Lower lobe of right lung (tissue), 2 donors: ENCODE measurements at regions not wholly inside any gene's neighbourhood (a gene's known extent, or its start where the extent isn't known, plus 50 kb on each side); places are given as distances from the start of the nearest gene placed in this dataset.
A peak's percentile ranks its signal among the peaks of the same experiment; 100 is the strongest.

Source experiments
- ATAC-seq, 2 donors: fragments of 200-7000 bp; cut with Tn5 transposase; one replicate each; pipeline ENCODE4 v1.9.1; 2020 to 2022; ENCODE audit warnings: mild to moderate bottlenecking in 2 of 2, moderate library complexity in 2 of 2
- DNase-seq: peaks from one replicate; pipeline ENCODE4 v3.0.0-alpha.2; 2020
- H3K27ac ChIP-seq: fragments of 200-600 bp; one replicate; pipeline ENCODE4 v1.8.0; 2022
- H3K27me3 ChIP-seq: fragments of 200-600 bp; one replicate; pipeline ENCODE4 v1.8.0; 2022; ENCODE audit warnings: low read depth
- H3K36me3 ChIP-seq: fragments of 200-600 bp; one replicate; pipeline ENCODE4 v1.8.0; 2022; ENCODE audit warnings: mild to moderate bottlenecking
- H3K4me1 ChIP-seq: fragments of 200-600 bp; one replicate; pipeline ENCODE4 v1.8.0; 2022
- H3K4me3 ChIP-seq: fragments of 200-600 bp; one replicate; pipeline ENCODE4 v1.8.0; 2022; ENCODE audit warnings: mild to moderate bottlenecking
- H3K9me3 ChIP-seq: fragments of 200-600 bp; one replicate; pipeline ENCODE4 v1.8.0; 2022
- CTCF ChIP-seq: fragments of 200-600 bp; IDR thresholded peaks from one replicate; pipeline ENCODE4 v1.8.0; 2022; ENCODE audit warnings: antibody characterized with exemption, mild to moderate bottlenecking
- intact Hi-C: fragments of 100-400 bp; cut with DNase I; formaldehyde crosslinking; loops from one replicate; pipeline ENCODE4 v1.11.0; 2022
- donor health status: DM: no; HTN: yes; CAD: no; lungs with severe emphysema.

DNA sequence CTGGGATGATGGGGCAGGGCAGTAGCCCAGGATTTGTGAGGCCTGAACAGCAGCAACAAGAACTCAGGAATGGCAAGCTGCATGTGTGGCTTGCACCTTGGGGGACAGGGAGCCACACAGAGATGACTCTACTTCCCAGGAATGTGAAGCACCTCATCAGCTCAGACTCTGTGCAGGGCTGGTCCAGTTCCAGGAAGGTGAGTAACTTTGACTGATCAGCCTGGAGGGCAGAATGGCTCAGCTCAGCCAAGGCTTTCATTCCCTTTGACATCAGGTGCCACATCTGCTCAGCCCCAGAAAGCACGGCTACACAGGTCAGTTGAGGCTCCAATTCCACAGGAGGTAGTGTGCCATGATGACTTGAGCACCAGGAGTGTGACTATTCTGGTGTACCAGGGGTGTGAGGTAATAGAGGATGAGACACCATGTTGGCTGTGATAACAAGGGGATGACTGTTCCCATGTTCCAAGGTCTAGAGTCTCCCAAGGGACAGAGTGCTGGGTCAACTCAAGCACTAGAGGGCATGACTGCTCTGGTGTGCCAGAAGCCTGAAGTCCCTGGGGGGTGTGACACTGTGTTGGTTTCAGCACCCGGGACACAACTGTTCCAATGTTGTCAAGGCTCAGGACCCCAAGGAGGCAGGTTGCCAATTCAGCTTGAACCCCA, 625.8 kb upstream of the ADGRL2 start:
- no peak for DNase-seq
- Histone ChIP-seq H3K9me3 (peaks cover 16% of the 10 kb centered on the region), H3K27me3 (no peaks in the 10 kb centered on the region), H3K36me3 (no peaks in the 10 kb centered on the region), H3K4me1 (no peaks in the 10 kb centered on the region), H3K27ac (no peak overlapping the region), H3K4me3 (no peak overlapping the region)
- TF ChIP-seq CTCF = no peak
- intact Hi-C loops = no loop called here
- peak in 1 of 2 donors; percentile 64 for ATAC-seq

DNA sequence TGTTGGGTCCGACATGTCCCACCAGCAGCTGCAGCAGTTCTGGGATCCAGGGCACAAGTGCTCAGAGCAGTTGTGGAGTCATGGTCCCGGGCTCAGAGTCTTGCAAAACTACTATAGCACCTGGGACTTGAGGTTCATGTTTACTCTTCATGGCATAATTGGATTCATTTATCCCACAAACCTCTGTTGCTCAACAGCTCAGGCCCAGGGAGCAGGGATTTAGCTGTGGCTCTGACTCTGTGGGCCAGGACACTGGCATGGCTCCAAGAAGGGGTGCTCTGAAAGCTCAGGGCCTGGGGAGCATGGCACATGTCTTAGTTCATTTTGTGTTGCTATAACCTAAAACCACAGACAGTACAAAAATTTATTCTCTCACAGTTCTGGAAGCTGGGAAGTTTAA, 626.7 kb upstream of the ADGRL2 start:
- intact Hi-C loops = no loop called here
- Histone ChIP-seq H3K4me1 (no peaks in the 10 kb centered on the region), H3K4me3 (no peak overlapping the region), H3K27ac (no peak overlapping the region), H3K27me3 (no peaks in the 10 kb centered on the region), H3K9me3 (peaks cover 16% of the 10 kb centered on the region), H3K36me3 (no peaks in the 10 kb centered on the region)
- no peak for DNase-seq
- no peak for ATAC-seq
- TF ChIP-seq CTCF = no peak

DNA sequence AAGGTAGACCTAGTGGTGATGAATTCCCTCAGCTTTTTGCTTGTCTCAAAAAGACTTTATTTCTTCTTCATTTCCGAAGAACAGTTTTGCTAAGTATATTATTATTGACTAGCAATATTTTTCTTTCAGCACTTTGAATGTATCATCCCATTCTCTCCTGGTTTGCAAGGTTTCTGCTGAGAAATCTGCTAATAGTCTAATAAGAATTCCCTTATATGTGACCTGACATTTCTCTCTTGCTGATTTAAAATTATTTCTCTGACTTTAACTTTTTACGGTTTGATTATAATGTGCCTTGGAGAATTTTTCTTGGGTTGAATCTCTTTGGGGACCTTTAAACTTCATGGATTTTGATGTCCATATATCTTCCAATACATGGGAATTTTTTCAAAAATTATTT, 628.3 kb upstream of the ADGRL2 start:
- H3K27ac ChIP-seq = no peak overlapping the region
- DNase-seq (no peak), ATAC-seq (no peak)
- H3K4me1 ChIP-seq = no peaks in the 10 kb centered on the region
- no peaks in the 10 kb centered on the region for H3K36me3 ChIP-seq
- intact Hi-C loops = no loop called here
- no peaks in the 10 kb centered on the region for H3K27me3 ChIP-seq
- peaks cover 16% of the 10 kb centered on the region for H3K9me3 ChIP-seq
- TF ChIP-seq CTCF = no peak
- H3K4me3 ChIP-seq = no peak overlapping the region

DNA sequence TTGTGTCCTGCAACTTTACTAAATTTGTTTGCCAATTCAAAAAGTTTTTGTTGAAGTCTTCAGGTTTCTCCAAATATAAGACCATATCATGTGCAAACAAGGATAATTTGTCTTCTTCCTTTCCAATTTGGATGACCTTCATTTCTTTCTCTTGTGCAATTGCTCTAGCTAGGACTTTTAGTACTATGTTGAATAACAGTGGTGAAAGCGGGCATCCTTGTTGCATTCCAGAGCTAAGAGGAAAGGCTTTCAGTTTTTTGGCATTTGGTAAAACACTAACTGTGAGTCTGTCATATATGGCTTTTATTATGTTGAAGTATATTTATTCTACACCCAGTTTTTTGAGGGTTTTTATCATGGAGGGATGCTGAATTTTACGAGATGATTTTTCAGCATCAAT, 630.0 kb upstream of the ADGRL2 start:
- Histone ChIP-seq H3K27me3 (no peaks in the 10 kb centered on the region), H3K4me1 (no peaks in the 10 kb centered on the region), H3K9me3 (peaks cover 16% of the 10 kb centered on the region), H3K36me3 (no peaks in the 10 kb centered on the region), H3K4me3 (no peak overlapping the region), H3K27ac (no peak overlapping the region)
- no peak for TF ChIP-seq CTCF
- ATAC-seq (no peak), DNase-seq (no peak)
- intact Hi-C loops = no loop called here

- Histone ChIP-seq H3K27me3 (no peaks in the 10 kb centered on the region), H3K27ac (no peak overlapping the region), H3K4me1 (no peaks in the 10 kb centered on the region), H3K4me3 (no peak overlapping the region), H3K36me3 (no peaks in the 10 kb centered on the region), H3K9me3 (no peaks in the 10 kb centered on the region)
- no peak for ATAC-seq
- DNase-seq = no peak
- intact Hi-C loops = no loop called here
- no peak for TF ChIP-seq CTCF
These were observed 634.8 kb upstream of the ADGRL2 start for GRCh38 chr1:81165963-81166362.

DNA sequence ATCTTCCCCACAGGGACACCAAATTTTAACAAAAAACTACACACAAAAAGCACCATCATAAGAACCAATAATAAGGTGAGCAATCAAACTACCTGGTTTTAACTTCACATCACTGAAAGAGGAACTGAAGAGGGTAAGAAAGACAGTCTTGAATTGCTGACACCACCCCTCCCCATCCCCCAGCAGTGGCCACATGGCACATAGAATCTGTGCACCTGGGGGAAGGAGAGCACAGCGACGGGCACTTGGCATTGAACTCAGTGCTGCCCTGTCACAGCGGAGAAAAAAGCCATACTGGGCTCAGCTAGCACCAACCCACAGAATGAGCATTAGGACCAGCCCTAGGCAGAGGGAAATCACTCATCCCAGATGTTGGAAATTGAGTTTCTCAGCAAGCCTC, 640.0 kb upstream of the ADGRL2 start:
- H3K36me3 ChIP-seq = no peaks in the 10 kb centered on the region
- no peaks in the 10 kb centered on the region for H3K4me1 ChIP-seq
- no peak overlapping the region for H3K4me3 ChIP-seq
- TF ChIP-seq CTCF = no peak
- H3K27me3 ChIP-seq = no peaks in the 10 kb centered on the region
- H3K9me3 ChIP-seq = no peaks in the 10 kb centered on the region
- intact Hi-C loops = no loop called here
- DNase-seq = no peak
- no peak overlapping the region for H3K27ac ChIP-seq
- no peak for ATAC-seq
